GM21717 (cell line): ENCODE measurements at regions not wholly inside any gene's neighbourhood (a gene's known extent, or its start where the extent isn't known, plus 50 kb on each side); places are given as distances from the start of the nearest gene placed in this dataset.
"Not testable (repeated sequence)": the region's sequence is repeated elsewhere in the genome, so short reads cannot be mapped to it uniquely, and the experiment has no call there.

ENCODE experiments used
- ATAC-seq: cut with Tn5 transposase; IDR thresholded peaks from one replicate; pipeline ENCODE4 v1.9.1; 2021; ENCODE audit warnings: mild to moderate bottlenecking, moderate library complexity; ENCODE audit not compliant: unreplicated experiment

DNA sequence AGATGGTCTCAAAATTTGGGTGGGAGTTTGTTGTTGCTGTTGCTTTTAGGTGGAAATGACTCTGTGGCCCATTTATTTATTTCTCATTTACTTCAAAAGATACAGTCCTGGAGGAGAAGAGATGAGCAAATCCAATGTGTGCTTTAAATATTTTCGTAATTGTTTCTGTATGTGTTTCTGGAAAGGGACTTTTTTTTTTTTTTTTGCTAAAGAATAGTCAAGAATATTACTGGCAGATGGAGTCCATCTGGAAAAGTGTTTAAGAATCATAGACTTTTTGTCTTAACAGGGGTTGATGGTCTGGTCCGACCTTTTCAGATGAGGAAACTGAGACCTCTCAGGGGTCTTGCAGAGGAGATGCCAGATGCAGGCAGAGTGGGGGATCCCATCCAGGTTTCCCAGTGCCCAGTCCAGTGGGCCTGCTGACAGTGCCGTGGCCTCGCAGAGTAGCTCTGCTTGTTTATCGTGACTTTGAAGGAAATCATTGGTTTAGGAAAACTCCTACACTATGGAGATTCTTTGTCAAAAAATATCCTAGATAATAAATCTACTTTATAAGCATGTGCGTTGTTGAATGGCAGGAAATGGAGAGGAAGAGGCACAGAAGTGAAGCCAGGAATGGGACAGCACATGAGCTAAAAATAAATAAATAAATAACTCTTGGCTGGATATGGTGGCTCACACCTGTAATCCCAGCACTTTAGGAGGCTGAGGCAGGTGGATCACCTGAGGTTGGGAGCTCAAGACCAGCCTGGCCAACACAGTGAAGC is 164.3 kb upstream of the SVIL start:
- ATAC-seq: no peak

- ATAC-seq: no peak
Observed at GRCh38 chr10:29797616-29798015, 162.8 kb upstream of the SVIL start.

GRCh38 chr10:29795850-29796249 is 161.1 kb upstream of the SVIL start:
- no peak for ATAC-seq

DNA sequence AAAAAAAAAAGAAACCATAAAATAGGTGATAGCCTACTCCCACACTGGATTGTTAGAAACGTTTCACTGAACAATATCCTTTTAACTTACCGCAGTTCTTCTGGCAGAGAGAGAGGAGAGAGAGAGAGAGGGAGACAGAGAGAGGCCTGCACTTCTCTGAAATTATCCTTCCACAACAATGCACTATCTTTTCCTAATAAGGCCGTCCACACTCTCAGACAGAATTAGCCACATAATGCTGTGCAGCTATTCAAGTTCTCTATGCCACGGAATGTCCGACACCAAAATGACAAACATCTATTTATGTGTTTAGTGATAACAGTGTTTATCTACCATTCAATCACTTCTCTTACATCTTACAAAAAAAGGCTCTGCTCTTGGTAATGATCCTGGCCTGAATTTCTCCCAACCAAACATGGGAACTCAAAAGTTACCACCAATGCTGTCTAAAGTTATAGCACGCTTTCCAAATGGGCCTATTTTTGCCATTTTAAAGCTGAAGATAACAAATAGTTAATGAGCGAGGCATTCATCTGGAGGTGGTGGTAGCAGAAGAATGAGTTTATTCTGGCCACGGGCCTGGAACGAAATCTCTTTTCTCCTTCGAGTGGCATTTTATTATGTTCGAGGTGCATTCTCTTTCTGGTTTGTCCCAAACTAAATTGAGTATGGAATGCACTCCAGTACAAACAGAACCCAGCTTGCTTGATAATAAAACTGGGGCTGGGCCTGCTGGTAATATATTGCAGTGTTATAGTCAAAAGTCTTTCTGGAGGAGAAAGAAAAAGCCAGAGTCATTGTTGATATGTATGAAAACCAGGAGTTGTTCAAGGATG is 160.2 kb upstream of the SVIL start:
- no peak for ATAC-seq

GRCh38 chr10:29791773-29792172 is 157.0 kb upstream of the SVIL start:
- no peak for ATAC-seq

DNA sequence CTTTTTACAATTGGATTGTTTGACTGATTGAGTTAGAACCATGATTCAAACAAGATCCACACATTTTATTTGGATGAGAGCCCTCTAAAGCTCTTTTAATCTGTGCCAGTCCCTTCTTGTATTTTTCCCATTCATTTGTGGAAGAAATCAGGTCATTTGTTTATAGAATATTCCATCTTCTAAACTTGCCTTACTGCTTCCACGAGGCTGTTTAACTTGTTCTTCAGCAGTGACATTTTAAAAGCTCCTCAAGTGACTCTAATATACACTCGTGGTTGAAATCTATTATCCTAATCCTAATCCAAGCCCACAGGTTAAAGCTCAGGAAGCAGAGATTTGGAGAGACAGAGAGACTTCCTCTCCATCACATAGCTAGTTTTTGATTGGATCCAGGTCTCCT is 155.4 kb upstream of the SVIL start:
- no peak for ATAC-seq

DNA sequence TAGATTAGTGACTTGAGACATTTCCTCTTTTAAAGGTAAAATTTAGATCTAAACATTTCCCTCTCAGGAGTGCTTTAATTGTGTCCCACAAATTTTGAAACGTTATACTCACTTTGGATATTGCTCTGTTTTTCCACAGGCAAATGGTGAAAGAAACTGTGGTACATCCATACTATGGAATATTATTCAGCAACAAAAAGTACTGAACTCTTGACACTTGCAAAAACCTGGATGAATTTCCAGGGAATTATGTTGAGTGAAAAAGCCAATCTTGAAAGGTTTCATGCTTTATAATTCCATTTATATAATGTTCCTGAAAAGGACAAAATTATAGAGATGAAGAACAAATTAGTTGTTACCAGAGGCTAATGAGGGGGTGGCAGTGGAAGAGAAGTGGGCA is 153.3 kb upstream of the SVIL start:
- no peak for ATAC-seq

DNA sequence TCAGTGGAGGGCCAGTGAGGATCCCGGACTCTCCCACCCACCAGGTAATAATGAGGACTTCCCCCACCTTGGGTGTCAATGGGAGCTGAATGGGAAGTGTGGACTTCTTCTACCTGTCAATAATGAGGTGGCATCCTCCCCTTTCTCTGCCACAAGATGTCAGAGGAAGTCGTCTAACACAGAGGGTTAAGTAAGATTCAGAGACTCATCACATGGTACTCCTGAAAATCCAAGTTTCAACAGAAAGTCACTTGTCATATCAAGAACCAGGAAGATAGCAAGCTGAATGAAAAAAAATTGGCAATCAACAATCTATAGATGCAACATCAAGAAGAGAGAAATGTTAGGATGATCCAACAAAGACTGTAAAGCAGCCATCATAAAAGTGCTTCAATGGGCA is 150.9 kb upstream of the SVIL start:
- no peak for ATAC-seq

DNA sequence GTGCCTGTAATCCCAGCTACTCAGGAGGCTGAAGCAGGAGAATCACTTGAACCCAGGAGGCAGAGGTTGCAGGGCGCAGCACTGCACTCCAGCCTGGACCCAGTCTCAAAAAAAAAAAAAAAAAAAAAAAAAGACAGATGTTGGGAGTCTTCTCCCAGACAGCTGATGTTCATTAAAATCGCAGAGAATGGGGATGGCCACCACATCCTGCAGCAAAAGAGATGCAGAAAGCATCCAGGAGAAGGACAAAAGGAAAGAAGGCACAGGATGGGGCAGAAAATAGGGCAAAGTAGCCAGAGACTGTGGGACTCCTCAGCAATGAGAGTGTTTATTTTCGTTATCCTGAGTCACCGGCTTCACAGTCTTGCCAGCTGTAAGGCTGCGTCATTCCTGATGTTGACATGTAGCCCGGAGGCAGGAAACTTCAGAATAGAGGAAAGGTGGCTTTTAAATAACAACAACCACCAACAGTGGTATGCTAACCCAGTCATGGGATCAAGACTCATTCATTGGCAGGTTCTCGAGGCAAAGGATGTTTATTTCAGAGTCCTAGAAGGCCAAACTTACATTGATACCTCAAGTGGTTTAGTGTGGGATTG is 149.5 kb upstream of the SVIL start:
- ATAC-seq: no peak

DNA sequence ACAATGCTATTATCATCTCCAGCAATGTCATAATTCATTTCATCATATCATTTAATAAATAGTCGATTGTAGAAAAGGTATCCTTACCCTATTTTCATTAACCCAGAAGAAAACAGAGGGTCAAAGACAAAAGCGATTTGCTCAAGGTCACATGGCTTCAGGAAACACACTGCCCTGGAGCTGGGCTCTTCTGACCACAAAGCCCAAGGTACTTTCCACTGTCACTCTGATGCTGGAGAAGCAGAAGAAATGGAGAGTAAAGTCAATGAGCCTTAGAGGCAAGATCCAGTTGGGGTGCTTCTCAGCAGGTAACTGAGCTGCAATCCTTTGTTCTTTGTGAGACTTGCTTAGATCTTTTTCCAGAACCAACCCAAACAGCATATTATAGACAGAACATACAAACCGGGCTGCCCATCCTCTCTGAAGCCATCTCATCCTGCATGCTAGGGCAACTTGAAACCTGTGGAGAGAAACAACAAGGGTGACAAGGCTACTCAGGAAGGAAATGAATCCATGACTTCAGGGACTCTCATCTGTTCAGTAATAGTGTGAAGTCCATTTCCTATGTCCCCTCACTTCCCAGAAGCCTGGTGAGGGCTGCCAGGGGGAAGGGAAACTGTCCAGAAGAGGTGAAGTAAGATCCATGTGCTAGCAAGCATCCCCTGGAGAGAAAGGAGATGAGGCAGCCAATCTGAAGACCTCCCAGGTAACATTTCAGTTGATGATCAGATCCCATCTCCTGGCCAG is 148.6 kb upstream of the SVIL start:
- no peak for ATAC-seq

DNA sequence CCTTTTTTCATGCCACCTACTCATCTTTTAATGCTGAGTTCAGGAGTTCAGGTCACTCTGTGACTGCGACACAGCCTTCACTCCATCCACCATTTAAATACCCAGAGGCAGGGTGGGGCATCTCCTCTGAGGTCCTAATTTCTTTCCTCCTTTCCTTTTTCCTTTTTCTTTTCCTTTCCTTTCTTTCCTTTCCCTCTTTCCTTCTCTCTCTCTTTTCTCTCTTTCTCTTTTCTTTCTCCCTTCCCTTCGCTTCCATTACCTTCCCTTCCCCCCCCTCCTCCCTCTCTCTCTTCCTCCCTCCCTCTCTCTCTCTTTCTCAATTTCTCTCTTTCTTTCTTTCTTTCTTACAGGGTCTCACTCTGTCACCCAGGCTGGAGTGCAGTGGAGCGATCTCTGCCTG is 145.9 kb upstream of the SVIL start:
- no peak for ATAC-seq

- no peak for ATAC-seq
Observed at GRCh38 chr10:29780096-29780495, 145.3 kb upstream of the SVIL start.

DNA sequence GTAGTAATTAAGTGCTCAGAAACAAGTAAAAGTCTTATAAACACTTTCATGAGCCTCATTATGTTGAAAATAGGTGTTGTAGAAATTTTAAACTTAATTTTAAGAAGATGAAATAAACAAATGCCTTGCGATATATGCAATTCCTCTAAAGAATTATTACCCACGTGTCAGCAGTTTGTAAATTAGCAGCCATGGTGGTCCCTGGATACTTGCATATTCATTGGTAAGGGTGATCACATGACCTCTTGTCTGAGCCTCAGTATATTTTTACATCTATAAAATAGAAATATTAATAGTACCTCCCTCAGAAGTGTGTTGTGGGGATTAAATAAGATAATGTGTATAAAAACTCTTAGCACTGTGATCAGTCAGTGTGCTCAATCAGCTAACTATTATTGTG is 141.5 kb upstream of the SVIL start:
- ATAC-seq: no peak

- no peak for ATAC-seq
Observed at GRCh38 chr10:29774475-29774874, 139.7 kb upstream of the SVIL start.

DNA sequence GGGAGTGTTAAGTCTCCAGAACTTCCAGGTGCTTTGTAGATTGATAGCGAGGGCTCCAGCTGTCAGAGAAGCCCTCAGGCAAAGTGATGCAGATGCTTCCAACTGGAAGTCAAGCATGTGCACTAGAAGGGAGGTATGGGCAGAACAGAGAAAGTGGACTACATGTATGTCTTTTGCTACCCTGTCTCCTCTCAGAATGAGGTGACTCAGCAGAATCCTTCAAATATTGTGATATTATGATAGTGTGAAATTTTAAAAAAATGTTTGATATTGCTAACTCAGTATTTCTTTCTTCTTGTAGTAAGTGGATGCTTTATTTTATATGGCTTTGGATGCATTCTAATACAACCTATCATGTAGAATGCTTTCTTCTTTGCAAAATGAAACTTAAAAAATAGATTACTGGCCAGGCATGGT is 138.9 kb upstream of the SVIL start:
- no peak for ATAC-seq

DNA sequence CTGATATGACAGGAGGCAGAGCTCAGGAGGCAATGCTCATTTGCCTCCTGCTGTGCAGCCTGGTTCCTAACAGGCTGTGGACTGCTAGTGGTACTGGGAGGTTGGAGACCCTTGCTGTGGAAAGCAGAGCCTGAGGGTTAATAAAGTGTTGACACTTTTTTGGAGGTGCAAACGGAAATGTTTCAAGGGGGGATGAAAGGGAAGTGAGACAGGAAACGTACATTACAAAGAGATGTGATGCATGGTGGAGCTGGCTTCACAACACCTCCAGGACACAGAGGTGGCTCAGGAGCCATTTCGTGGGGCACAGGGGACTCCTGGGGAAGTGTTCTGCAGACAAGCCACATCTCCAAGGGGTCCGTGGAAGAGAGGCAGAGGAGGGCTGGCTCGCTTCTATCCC is 137.6 kb upstream of the SVIL start:
- ATAC-seq: no peak

- ATAC-seq: no peak
Observed at GRCh38 chr10:29771376-29771775, 136.6 kb upstream of the SVIL start.

GRCh38 chr10:29769277-29769676 is 134.5 kb upstream of the SVIL start:
- not testable (repeated sequence) for ATAC-seq

DNA sequence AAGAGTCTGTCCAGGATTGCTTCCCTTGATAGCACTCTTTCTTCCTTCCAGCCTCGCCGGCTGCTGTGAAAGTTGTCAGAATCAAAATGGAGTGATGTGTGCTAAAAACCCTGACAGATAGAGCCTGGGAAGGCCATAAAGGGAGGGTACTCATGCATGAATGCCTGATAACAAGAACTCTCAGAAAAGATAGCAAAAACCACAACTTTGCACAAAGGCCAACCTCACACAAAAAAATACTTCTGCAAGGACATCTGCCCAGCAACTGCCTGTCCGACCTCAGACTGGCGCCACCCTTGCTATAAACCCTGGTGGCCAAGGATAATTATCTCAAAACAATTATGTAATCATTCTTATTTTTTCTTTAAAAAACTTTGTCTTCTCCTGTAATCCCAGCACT is 133.2 kb upstream of the SVIL start:
- no peak for ATAC-seq

DNA sequence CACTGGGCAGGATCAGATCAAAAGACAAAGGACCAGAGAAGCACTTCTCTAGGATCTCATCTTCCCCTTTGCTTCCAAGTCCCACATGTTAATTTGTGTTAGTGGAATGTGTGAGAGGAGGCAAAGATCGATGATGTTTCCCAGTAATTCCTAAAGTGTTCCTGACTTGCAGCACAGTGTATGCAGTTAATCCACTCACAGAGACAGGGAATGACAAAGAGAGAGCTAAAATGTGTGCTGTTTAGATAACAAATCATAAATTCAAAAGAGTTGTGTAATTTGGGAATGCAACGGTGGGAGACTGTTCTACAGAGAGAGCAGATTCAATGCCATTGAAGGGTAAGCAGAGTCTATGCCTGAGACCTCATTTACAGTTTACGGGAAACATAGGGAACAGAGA is 132.0 kb upstream of the SVIL start:
- ATAC-seq: no peak

GRCh38 chr10:29765330-29765729 is 130.6 kb upstream of the SVIL start:
- no peak for ATAC-seq
